ENCODE measurements at regions not wholly inside any gene's neighbourhood (a gene's known extent, or its start where the extent isn't known, plus 50 kb on each side); places are given as distances from the start of the nearest gene placed in this dataset.

DNA sequence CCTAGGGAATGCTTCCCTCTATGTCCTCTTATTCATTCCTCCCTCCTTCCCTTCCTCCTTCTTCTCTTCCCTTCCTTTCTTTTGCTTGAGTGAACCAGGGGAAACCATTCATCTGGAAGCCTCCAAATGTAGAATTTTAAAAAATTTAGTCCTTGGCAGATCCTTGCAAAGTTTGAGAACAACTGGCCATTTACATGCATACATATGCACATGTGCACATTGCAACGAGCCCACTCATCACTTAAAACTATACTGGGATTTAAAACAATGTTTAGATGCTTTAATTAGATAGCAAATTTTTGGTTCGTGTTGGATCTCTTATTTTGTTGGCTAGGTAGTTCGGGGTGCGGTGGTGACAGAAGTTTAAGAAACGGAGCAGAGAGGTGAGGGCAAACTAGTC, 68.0 kb upstream of the HMGA2 start:
- no peak overlapping the region for H3K4me2 ChIP-seq (ENCODE audit: insufficient read depth, low read length)
- no peak overlapping the region for H3K4me3 ChIP-seq (replicated peaks in 1 of 3; ENCODE audit: insufficient read depth in 1 of 3, low read depth in 1 of 3, low read length in 3 of 3)
- no peak for FAIRE-seq
- no peaks in the 10 kb centered on the region for H4K20me1 ChIP-seq (replicated peaks; ENCODE audit: control insufficient read depth, extremely low read depth, insufficient read depth, low read length)
- no peak overlapping the region for H2AFZ ChIP-seq (ENCODE audit: low read depth, low read length)
- no peak overlapping the region for H3K9ac ChIP-seq (replicated peaks; ENCODE audit: extremely low read depth, insufficient read depth, low read length)
- POLR2A ChIA-PET, result no interaction called here
- no peaks in the 10 kb centered on the region for H3K9me1 ChIP-seq (replicated peaks; ENCODE audit: control insufficient read depth, extremely low read depth, insufficient read depth, low read length)
- dilution Hi-C loops (cut with MboI; ENCODE audit: extremely low pct_ligation_motif_present, low sequenced_read_pairs), result no loop called here
- no peaks in the 10 kb centered on the region for H3K27me3 ChIP-seq (ENCODE audit: control insufficient read depth in 2 of 2, insufficient read depth in 2 of 2, low read length in 2 of 2)
- TF ChIP-seq, protein P1, sequence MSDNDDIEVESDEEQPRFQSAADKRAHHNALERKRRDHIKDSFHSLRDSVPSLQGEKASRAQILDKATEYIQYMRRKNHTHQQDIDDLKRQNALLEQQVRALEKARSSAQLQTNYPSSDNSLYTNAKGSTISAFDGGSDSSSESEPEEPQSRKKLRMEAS (IDR thresholded peaks at IDR 0.05; ENCODE audit: insufficient read depth, insufficient read length), result no peak
- no peak for TF ChIP-seq POLR2AphosphoS5 (IDR thresholded peaks at IDR 0.05; ENCODE audit: insufficient read depth, low read depth, low read length)
- TF ChIP-seq, protein P2, sequence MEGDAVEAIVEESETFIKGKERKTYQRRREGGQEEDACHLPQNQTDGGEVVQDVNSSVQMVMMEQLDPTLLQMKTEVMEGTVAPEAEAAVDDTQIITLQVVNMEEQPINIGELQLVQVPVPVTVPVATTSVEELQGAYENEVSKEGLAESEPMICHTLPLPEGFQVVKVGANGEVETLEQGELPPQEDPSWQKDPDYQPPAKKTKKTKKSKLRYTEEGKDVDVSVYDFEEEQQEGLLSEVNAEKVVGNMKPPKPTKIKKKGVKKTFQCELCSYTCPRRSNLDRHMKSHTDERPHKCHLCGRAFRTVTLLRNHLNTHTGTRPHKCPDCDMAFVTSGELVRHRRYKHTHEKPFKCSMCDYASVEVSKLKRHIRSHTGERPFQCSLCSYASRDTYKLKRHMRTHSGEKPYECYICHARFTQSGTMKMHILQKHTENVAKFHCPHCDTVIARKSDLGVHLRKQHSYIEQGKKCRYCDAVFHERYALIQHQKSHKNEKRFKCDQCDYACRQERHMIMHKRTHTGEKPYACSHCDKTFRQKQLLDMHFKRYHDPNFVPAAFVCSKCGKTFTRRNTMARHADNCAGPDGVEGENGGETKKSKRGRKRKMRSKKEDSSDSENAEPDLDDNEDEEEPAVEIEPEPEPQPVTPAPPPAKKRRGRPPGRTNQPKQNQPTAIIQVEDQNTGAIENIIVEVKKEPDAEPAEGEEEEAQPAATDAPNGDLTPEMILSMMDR (IDR thresholded peaks at IDR 0.05; ENCODE audit: extremely low read depth in 1 of 2, insufficient read depth in 1 of 2, low read depth in 1 of 2, low read length in 2 of 2), result no peak
- no peak for TF ChIP-seq POLR2A (IDR thresholded peaks at IDR 0.05; ENCODE audit: low read depth, low read length)
- no peak for TF ChIP-seq GATA2 (IDR thresholded peaks at IDR 0.05; ENCODE audit: insufficient read depth, insufficient read length, low read depth, low read length)
- TF ChIP-seq MYC (IDR thresholded peaks at IDR 0.05; ENCODE audit: low read depth, low read length), result no peak
- TF ChIP-seq FOS (IDR thresholded peaks at IDR 0.05; ENCODE audit: borderline replicate concordance, insufficient read depth, low read length), result no peak
- no peak for TF ChIP-seq EZH2 (IDR thresholded peaks at IDR 0.05; ENCODE audit: borderline replicate concordance, low read depth, low read length, severe bottlenecking)
- TF ChIP-seq JUN (IDR thresholded peaks at IDR 0.05; ENCODE audit: borderline replicate concordance, insufficient read depth, insufficient read length, low read depth), result no peak
- no peaks in the 10 kb centered on the region for H3K36me3 ChIP-seq (ENCODE audit: control insufficient read depth in 2 of 2, extremely low read depth in 1 of 2, insufficient read depth in 2 of 2, low read length in 2 of 2)
- CTCF ChIA-PET, result no interaction called here
- intact Hi-C loops (cut with micrococcal nuclease), result no loop called here
- H3K4me1 ChIP-seq (ENCODE audit: control insufficient read depth, extremely low read depth, insufficient read depth, low read length), result no peaks in the 10 kb centered on the region
- H3K27ac ChIP-seq (ENCODE audit: insufficient read depth, low read depth, low read length), result no peak overlapping the region
- no TSS peak for BruUV-seq (replicated peaks)
- no peak for DNase-seq (ENCODE audit: low read depth, low spot score)
- no peaks in the 10 kb centered on the region for H3K79me2 ChIP-seq (ENCODE audit: control insufficient read depth, insufficient read depth, low read length)
- H3K9me3 ChIP-seq (replicated peaks; ENCODE audit: control insufficient read depth, insufficient read depth, low read length), result no peaks in the 10 kb centered on the region
